GM12878 (cell line): ENCODE measurements at regions not wholly inside any gene's neighbourhood (a gene's known extent, or its start where the extent isn't known, plus 50 kb on each side); places are given as distances from the start of the nearest gene placed in this dataset.

Experiments
- ATAC-seq: fragments of 200-7000 bp; cut with Tn5 transposase; 3 replicates; pipeline ENCODE4 v1.9.1; 2020; ENCODE audit warnings: mild to moderate bottlenecking, moderate library complexity
- BruUV-seq: library from RNA; stranded (reverse); fragments of 400-500 nt; replicated peaks from 2 replicates; lab custom pipeline; 2021; lab: Mats Ljungman, UMichigan
- CTCF ChIA-PET: fragments of 300-600 bp; sonication (Branson Sonifier 250); formaldehyde crosslinking; extraction: SDS; loops from one replicate; lab custom pipeline; 2021; ENCODE audit warnings: inconsistent platforms; lab: Yijun Ruan, JAX
- POLR2A ChIA-PET: fragments of 350-600 bp; formaldehyde crosslinking; extraction: SDS; loops from one replicate; lab custom pipeline; 2021; ENCODE audit warnings: inconsistent platforms; lab: Charles Lee
- RAD21 ChIA-PET: fragments of 300-600 bp; sonication (Branson Sonifier 250); formaldehyde crosslinking; loops from one replicate; lab custom pipeline; 2023; ENCODE audit warnings: antibody characterized with exemption; ENCODE audit not compliant: unreplicated experiment; lab: Charles Lee
- SMC1A ChIA-PET: fragments of 300-600 bp; sonication (Branson Sonifier 250); formaldehyde crosslinking; loops from one replicate; lab custom pipeline; 2023; ENCODE audit not compliant: unreplicated experiment, uncharacterized antibody; lab: Charles Lee
- DNase-seq: peaks from one replicate; pipeline ENCODE4 v3.0.0-alpha.2; 2011; ENCODE audit warnings: low read depth, low spot score
- FAIRE-seq: peaks from 3 replicates; lab custom pipeline; 2011; peaks lifted over from hg19 to GRCh38; lab: Jason Lieb, UNC
- H2AFZ ChIP-seq: 2 replicates; pipeline ENCODE4 v1.6.0; 2011; ENCODE audit warnings: low read depth, low read length, control low read depth; ENCODE audit not compliant: control insufficient read depth
- H3K27ac ChIP-seq: 2 replicates; pipeline ENCODE4 v1.5.1; 2011; ENCODE audit warnings: control low read depth; ENCODE audit not compliant: control insufficient read depth, insufficient read depth
- H3K27me3 ChIP-seq, 2 experiments: replicated peaks in 1 of 2; 2 replicates each; pipeline versions ENCODE4 v1.6.0 to v1.6.1; 2011; ENCODE audit warnings: low read length in 1 of 2; ENCODE audit not compliant: control insufficient read depth in 2 of 2, insufficient read depth in 2 of 2
- H3K36me3 ChIP-seq, 2 experiments: 2 replicates each; pipeline ENCODE4 v1.5.1; 2011; ENCODE audit warnings: low read length in 1 of 2; ENCODE audit not compliant: control insufficient read depth in 2 of 2, insufficient read depth in 2 of 2
- H3K4me1 ChIP-seq: 2 replicates; pipeline ENCODE4 v1.6.1; 2011; ENCODE audit warnings: mild to moderate bottlenecking, low read length, moderate library complexity, mixed read lengths; ENCODE audit not compliant: control insufficient read depth, insufficient read depth
- H3K4me2 ChIP-seq: 2 replicates; pipeline ENCODE4 v1.6.0; 2011; ENCODE audit warnings: control low read depth; ENCODE audit not compliant: control insufficient read depth, insufficient read depth
- H3K4me3 ChIP-seq: fragments of 200-600 bp; sonication (generic); 2 replicates; pipeline ENCODE4 v1.5.1; 2016
- H3K79me2 ChIP-seq: 2 replicates; pipeline ENCODE4 v1.6.0; 2011; ENCODE audit warnings: low read length; ENCODE audit not compliant: control insufficient read depth, insufficient read depth
- H3K9ac ChIP-seq: 2 replicates; pipeline ENCODE4 v1.8.0; 2011; ENCODE audit warnings: low read length, control low read depth, mixed read lengths; ENCODE audit not compliant: control insufficient read depth, insufficient read depth
- H3K9me3 ChIP-seq: replicated peaks from 3 replicates; pipeline ENCODE4 v1.5.1; 2011; ENCODE audit warnings: mild to moderate bottlenecking, low read length; ENCODE audit not compliant: control insufficient read depth, insufficient read depth
- H4K20me1 ChIP-seq: 2 replicates; pipeline ENCODE4 v1.6.0; 2011; ENCODE audit not compliant: control insufficient read depth, insufficient read depth
- ASH2L ChIP-seq: fragments of 300-600, 200-600 bp; sonication (generic); IDR thresholded peaks from 2 replicates; pipeline ENCODE4 v1.6.1; 2017; ENCODE audit warnings: low read depth, mild to moderate bottlenecking, borderline replicate concordance
- CBFB ChIP-seq: IDR thresholded peaks from 2 replicates; pipeline ENCODE4 v1.6.1; 2016; ENCODE audit warnings: antibody characterized with exemption, low read depth
- HDAC6 ChIP-seq: fragments of 200-600 bp; sonication (generic); IDR thresholded peaks from one replicate; pipeline ENCODE4 v1.8.0; 2017; ENCODE audit warnings: antibody characterized with exemption; ENCODE audit not compliant: unreplicated experiment
- NFIC ChIP-seq: IDR thresholded peaks from 2 replicates; pipeline ENCODE4 v1.6.1; 2012; ENCODE audit warnings: low read depth, mild to moderate bottlenecking, inconsistent platforms, low read length, moderate library complexity
- NFYB ChIP-seq: IDR thresholded peaks from 2 replicates; pipeline ENCODE4 v1.6.1; 2011; ENCODE audit warnings: low read depth, mild to moderate bottlenecking, low read length, improper control_type of control experiment, moderate library complexity; ENCODE audit not compliant: insufficient read depth
- SMAD1 ChIP-seq: fragments of 450-650 bp; IDR thresholded peaks from 2 replicates; pipeline ENCODE4 v1.6.1; 2018; ENCODE audit warnings: mild to moderate bottlenecking, low read depth; ENCODE audit not compliant: partially characterized antibody
- SUZ12 ChIP-seq: fragments of 200-600 bp; sonication (generic); IDR thresholded peaks from one replicate; pipeline ENCODE4 v1.6.1; 2018; ENCODE audit warnings: antibody characterized with exemption, mild to moderate bottlenecking; ENCODE audit not compliant: unreplicated experiment
- ZBED1 ChIP-seq: IDR thresholded peaks from 2 replicates; pipeline ENCODE4 v1.6.1; 2016; ENCODE audit warnings: borderline replicate concordance
- WGBS: methylation state at CpG from one replicate; pipeline ENCODE4 v1.1.6; 2016; ENCODE audit warnings: low lambda C conversion rate; ENCODE audit not compliant: insufficient replicate concordance, insufficient coverage; ENCODE audit errors: missing lambda C conversion rate; 5-methylcytosine and 5-hydroxymethylcytosine counted together
- in situ Hi-C: fragments of 300-500 bp; cut with MboI; formaldehyde crosslinking; loops from 9 replicates; pipeline ENCODE4 v1.14.3; 2018; ENCODE audit warnings: mixed read lengths
- intact Hi-C: fragments of 100-400 bp; cut with micrococcal nuclease; formaldehyde crosslinking; loops from one replicate; pipeline ENCODE4 v1.14.2; 2022; ENCODE audit not compliant: unreplicated experiment
- TF ChIP-seq, protein P1 (sequence below): IDR thresholded peaks from 2 replicates; pipeline ENCODE4 v1.6.1; 2012; ENCODE audit warnings: mild to moderate bottlenecking, low read depth, low read length

DNA sequence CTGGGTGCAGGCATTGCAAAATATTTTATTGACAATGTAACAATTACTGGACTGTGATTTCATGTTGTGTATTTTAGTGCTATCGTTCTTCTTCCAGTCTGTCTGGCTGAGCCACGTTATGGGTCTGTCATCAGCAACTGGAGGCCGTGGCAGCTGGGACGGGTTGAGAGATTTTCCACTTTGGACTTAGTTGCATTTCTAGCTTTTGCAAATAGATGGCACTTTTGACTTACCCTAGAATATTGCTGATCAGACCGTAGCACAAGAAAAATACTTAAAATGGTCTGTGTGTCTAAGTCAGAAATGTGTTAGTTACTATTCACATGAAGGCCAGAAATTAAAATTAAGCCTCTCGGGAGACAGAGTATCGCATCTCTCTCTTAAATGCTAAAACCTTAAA lies 211.1 kb downstream of the TEX29 start:
- in situ Hi-C loops: no loop called here
- no peak for FAIRE-seq
- ChIA-PET CTCF (no interaction called here), RAD21 (no interaction called here)
- Histone ChIP-seq H3K27me3 (no peaks in the 10 kb centered on the region), H3K9ac (no peak overlapping the region)
- WGBS: 11% methylated on average over 7 of the region's 7 CpGs
- no peak for ATAC-seq
- TF ChIP-seq NFYB (no peak), NFIC (no peak), SUZ12 (no peak), ASH2L (no peak), HDAC6 (no peak), ZBED1 (no peak), CBFB (no peak), SMAD1 (no peak)
- TF ChIP-seq, protein P1, sequence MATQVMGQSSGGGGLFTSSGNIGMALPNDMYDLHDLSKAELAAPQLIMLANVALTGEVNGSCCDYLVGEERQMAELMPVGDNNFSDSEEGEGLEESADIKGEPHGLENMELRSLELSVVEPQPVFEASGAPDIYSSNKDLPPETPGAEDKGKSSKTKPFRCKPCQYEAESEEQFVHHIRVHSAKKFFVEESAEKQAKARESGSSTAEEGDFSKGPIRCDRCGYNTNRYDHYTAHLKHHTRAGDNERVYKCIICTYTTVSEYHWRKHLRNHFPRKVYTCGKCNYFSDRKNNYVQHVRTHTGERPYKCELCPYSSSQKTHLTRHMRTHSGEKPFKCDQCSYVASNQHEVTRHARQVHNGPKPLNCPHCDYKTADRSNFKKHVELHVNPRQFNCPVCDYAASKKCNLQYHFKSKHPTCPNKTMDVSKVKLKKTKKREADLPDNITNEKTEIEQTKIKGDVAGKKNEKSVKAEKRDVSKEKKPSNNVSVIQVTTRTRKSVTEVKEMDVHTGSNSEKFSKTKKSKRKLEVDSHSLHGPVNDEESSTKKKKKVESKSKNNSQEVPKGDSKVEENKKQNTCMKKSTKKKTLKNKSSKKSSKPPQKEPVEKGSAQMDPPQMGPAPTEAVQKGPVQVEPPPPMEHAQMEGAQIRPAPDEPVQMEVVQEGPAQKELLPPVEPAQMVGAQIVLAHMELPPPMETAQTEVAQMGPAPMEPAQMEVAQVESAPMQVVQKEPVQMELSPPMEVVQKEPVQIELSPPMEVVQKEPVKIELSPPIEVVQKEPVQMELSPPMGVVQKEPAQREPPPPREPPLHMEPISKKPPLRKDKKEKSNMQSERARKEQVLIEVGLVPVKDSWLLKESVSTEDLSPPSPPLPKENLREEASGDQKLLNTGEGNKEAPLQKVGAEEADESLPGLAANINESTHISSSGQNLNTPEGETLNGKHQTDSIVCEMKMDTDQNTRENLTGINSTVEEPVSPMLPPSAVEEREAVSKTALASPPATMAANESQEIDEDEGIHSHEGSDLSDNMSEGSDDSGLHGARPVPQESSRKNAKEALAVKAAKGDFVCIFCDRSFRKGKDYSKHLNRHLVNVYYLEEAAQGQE: no peak
- TF ChIP-seq, all 136 proteins: peak for 0
- Histone ChIP-seq H3K4me1 (no peaks in the 10 kb centered on the region), H3K4me3 (no peak overlapping the region), H3K27ac (no peak overlapping the region), H4K20me1 (no peaks in the 10 kb centered on the region), H2AFZ (no peak overlapping the region), H3K4me2 (no peak overlapping the region), H3K36me3 (no peaks in the 10 kb centered on the region), H3K9me3 (no peaks in the 10 kb centered on the region), H3K79me2 (no peaks in the 10 kb centered on the region)
- DNase-seq: no peak
- intact Hi-C loops: no loop called here
- SMC1A ChIA-PET: no interaction called here
- BruUV-seq: no TSS peak
- POLR2A ChIA-PET: no interaction called here
